ENCODE measurements at regions not wholly inside any gene's neighbourhood (a gene's known extent, or its start where the extent isn't known, plus 50 kb on each side); places are given as distances from the start of the nearest gene placed in this dataset.

- H3K27ac ChIP-seq, result peak overlapping the region; percentile 52 to 53
- no peak for DNase-seq (ENCODE audit: low spot score)
- H3K4me3 ChIP-seq, result no peak overlapping the region
- TF ChIP-seq, protein P1, sequence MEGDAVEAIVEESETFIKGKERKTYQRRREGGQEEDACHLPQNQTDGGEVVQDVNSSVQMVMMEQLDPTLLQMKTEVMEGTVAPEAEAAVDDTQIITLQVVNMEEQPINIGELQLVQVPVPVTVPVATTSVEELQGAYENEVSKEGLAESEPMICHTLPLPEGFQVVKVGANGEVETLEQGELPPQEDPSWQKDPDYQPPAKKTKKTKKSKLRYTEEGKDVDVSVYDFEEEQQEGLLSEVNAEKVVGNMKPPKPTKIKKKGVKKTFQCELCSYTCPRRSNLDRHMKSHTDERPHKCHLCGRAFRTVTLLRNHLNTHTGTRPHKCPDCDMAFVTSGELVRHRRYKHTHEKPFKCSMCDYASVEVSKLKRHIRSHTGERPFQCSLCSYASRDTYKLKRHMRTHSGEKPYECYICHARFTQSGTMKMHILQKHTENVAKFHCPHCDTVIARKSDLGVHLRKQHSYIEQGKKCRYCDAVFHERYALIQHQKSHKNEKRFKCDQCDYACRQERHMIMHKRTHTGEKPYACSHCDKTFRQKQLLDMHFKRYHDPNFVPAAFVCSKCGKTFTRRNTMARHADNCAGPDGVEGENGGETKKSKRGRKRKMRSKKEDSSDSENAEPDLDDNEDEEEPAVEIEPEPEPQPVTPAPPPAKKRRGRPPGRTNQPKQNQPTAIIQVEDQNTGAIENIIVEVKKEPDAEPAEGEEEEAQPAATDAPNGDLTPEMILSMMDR (IDR thresholded peaks at IDR 0.05), result no peak
Observed at GRCh38 chr9:91101611-91102168, 260.0 kb downstream of the AUH start.

GRCh38 chr9:91102269-91102668 lies 259.4 kb downstream of the AUH start:
- no peak overlapping the region for H3K4me3 ChIP-seq
- TF ChIP-seq, protein P1 (IDR thresholded peaks at IDR 0.05), result no peak
- no peak for DNase-seq (ENCODE audit: low spot score)
- no peak overlapping the region for H3K27ac ChIP-seq

DNA sequence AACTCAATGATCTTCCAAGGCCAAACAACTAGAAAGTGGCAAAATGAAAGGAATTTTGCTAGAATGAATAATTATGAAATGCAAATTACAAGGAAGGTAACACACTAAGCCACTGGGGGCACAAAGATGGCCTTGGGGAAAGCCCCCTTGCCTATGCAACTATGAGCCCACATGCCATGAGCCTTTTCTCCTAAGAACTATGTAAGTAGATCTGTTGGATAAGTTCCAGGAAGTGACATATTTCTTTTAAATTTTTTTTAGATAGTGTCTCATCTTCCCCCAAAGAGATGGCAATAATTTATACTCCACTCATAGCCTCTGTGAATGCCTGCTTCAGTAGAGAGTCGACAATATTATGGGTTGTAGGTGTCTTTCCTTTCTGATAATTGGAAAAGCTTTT lies 257.8 kb downstream of the AUH start:
- DNase-seq (ENCODE audit: low spot score), result no peak
- Histone ChIP-seq H3K27ac (no peak overlapping the region), H3K4me3 (no peak overlapping the region)
- TF ChIP-seq, protein P1 (IDR thresholded peaks at IDR 0.05), result no peak

GRCh38 chr9:91106415-91107081 lies 255.2 kb downstream of the AUH start:
- Histone ChIP-seq H3K27ac (peak overlapping the region in 1 of 2 donors; percentile 7), H3K4me3 (no peak overlapping the region)
- no peak for DNase-seq (ENCODE audit: low spot score)
- TF ChIP-seq, protein P1 (IDR thresholded peaks at IDR 0.05), result no peak

- DNase-seq (ENCODE audit: low spot score), result no peak
- no peak overlapping the region for H3K4me3 ChIP-seq
- H3K27ac ChIP-seq, result no peak overlapping the region
- TF ChIP-seq, protein P1 (IDR thresholded peaks at IDR 0.05), result no peak
Observed at GRCh38 chr9:91111226-91111625, 250.5 kb downstream of the AUH start.

DNA sequence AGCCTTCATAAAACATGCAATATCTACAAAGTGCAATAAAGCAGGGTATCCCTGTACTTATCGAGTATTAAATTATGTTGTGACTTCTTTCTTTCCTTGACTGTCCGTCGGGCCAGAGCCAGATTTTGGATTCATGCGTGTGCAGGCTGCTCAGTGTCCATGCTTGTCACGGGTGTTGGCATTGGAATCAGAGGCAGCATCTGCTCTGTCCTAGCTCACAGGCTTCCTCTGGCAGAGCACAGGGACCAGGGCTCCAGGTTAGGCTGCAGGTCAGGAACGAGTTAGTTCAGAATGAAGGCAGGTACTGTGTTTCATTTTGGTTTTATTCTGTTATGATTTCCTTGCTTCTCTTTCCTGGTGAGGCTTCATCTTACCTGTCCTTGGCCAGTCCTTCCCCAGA lies 249.8 kb downstream of the AUH start:
- TF ChIP-seq, protein P1 (IDR thresholded peaks at IDR 0.05), result no peak
- Histone ChIP-seq H3K27ac (no peak overlapping the region), H3K4me3 (no peak overlapping the region)
- DNase-seq (ENCODE audit: low spot score), result no peak

GRCh38 chr9:91113016-91113415 lies 248.7 kb downstream of the AUH start:
- Histone ChIP-seq H3K4me3 (no peak overlapping the region), H3K27ac (no peak overlapping the region)
- TF ChIP-seq, protein P1 (IDR thresholded peaks at IDR 0.05), result no peak
- DNase-seq (ENCODE audit: low spot score), result no peak
